GM18520 (cell line): ENCODE measurements at regions not wholly inside any gene's neighbourhood (a gene's known extent, or its start where the extent isn't known, plus 50 kb on each side); places are given as distances from the start of the nearest gene placed in this dataset.
"Not testable (repeated sequence)": the region's sequence is repeated elsewhere in the genome, so short reads cannot be mapped to it uniquely, and the experiment has no call there.

Experiments
- ATAC-seq: cut with Tn5 transposase; IDR thresholded peaks from one replicate; pipeline ENCODE4 v1.9.1; 2021; ENCODE audit not compliant: unreplicated experiment

DNA sequence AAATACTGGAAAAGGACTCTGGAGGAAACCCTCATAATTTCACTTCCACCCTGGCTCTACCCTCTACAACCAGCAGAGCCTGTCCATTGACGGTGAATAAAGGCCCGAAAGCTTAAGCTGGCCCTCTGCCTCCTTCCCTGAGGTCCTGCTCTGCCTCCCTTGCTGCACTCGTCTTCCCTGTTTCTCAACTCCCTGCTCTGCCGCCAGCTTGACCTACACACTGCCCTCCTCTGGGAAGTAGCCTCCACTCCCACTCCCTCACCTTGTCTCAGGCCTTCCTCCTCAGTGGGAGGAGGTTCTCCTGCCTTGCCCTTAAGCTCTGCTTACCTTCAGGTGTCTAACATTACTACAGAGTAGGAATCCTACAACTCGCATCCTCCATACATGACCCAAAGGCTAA, 608.6 kb upstream of the NR3C2 start:
- no peak for ATAC-seq

DNA sequence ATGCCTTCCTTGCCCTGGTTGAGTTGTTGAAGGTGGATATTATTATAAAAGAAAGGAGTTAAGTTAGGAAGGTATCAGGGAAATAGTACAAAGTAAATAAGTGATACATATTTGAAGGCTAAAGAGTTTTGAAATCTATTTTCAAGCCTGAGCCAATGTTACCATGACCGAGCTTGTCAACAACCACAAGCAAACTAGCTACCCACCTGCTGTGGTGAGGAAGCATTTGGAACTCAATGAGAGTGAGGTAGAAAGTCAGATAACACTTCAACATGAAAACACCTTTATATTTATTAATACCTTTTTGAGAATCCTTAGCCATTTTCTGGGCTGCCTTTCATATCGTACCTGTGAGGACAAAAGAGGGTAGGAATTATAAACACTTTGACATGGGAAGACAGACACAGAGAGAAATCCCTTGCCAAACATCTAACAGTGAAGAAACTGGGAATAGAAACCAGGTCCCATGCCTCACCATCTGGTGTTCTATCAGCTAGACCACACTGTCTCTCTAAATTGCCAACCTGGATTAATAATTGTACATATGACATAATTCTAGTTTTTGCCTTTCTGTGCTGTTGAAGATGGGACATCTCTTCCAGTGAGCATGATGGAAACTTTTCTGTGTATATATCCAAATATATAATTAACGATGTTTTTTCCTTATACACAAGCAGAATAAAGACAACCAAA, 606.4 kb upstream of the NR3C2 start:
- ATAC-seq, result no peak

DNA sequence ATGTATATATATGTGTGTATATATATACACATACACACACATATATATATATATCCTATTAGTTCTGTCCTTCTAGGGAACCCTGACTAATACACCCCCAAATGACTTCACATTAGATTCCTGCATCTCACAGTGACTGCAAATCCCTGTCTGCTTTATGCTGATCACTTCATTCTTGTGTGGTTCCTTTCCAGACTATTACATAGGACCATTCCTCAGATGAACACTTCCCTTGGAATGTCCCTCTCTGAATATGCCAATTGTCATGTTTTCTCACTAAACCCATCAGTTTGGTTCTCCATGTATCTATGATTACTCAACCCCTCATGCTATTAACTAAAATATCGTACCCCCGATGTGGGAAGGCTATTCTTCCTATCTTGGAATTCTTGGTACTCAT, 605.2 kb upstream of the NR3C2 start:
- ATAC-seq, result no peak

DNA sequence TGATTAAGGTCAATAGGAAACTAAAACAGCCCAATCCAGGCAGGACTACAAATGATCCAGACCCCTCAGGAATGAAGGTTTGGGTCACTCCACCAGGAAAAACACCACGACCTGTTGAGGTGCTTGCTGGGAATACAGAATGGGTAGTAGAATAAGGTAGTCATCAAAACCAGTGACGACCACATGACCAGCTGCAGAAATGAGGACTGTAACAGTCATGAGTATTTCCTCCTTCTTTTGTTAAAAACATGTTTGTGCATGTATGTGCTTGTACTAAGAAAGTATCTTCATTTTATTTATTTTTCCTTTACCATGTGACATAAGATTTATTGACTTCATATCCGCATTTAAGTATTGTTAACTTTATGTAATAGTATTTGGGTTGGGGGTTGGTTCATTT, 603.5 kb upstream of the NR3C2 start:
- ATAC-seq, result no peak

DNA sequence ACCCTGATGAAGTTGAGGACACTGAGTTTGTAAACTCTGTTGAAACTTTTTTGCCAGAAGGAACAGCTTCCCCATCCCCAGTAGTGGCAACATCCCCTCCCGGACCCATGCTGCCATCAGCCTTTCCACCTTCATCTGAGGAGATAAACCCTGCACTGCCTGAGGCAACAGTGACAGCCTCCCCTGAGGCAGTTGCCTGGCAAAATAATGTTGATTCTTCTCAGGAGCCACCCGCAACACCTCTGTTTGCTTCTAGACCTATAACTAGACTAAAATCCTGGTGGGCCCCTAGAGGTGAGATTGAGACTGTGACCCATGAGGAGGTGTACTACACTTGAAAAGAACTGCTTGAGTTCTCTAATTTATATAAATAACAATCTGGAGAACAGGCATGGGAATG, 597.6 kb upstream of the NR3C2 start:
- ATAC-seq, result not testable (repeated sequence)

DNA sequence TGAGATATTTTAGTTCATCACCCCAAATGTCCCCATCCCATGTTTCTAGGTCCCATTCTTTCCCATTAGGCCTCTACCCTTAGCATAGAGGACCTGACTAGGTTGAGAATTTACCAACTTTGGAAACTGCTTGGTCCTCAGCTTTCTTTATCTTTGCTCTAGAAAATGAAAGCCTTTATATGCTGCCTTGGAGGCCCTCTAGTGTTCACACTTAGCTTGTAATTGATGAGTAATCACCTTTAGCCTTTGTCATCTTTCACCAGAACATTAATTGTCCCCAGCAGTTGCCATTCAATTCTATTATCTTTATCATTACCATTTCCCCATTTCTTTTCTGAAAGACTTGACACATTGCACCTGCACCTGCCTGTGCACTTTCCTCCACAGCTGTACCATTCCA, 589.2 kb upstream of the NR3C2 start:
- peak; percentile 58 for ATAC-seq

DNA sequence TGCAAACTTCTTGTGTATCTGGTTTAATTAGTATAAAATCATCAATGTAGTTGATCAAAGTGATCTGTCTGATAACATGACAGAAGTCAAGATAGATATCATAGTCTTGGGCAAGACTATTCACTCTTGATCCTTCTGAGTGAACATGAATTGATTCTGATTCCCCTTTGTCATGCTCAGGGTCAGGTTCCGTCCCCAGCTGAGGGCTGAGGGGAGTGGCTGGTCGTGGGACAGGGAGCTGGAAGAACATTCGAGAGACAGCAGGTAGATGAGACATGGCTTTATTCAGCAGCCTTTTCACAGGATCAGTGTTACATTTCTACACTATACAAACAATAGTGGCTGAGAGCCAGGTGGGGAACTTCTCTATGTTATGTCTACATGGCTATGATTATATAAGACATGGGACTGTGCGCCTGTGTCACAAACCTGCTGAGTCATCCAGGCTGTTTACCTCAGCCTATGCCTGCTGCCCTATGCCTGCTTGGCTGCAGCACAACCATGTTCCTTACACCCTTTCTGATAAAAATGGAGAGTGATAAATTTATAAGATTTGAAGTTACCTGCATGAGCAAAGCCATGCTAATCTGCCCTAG, 586.9 kb upstream of the NR3C2 start:
- no peak for ATAC-seq

DNA sequence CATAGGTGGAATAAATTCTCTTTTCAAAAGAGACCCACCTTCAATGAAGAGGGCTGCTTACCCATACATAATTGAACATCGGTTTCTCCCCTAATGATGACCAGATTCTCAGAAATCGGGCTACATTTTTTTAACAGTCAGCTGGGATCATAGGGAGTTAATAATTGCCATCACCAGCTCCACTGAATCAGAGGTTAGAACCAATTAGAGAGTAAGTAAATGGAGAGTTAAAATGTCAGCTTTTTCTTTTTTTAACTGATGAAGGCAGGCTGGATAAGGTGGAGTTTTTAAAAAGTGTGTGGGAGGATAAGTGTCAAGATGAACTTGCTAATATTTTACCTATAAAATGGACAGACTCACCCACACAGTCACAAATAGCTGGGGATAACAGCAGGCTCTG, 584.5 kb upstream of the NR3C2 start:
- ATAC-seq, result no peak

DNA sequence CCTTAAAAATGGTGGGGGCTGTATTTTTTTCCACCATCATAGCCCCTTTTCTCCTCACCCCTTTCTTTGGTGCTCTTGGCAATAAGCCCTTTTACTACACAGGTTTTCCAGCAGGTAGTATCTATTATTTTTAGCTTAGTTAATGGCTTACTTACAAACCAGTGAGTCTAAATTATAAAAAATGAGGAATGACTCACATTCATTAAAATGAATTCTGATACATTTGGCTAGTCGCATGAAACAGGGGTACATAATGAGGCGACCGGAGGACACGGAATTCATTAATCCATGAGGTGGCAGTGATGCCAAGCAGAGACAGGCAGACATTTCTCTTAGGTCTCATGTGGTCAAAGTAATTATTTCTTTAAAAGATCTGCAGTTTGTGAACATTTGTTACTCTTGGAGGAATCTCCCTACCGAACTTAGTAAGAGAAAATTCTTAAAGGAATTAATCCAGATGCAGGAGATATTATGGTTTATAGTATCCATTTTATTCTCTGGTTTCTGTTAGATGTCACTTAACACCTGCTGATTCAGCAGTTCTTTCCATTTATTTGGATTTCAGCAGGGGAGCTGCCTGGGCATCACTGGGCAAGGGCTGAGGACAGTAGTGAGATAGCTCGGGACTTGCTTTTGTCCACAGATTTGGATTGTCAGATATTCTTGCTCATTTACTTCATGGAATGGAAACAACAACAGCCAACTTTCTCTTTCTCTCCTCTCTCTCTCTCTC, 575.0 kb upstream of the NR3C2 start:
- no peak for ATAC-seq

DNA sequence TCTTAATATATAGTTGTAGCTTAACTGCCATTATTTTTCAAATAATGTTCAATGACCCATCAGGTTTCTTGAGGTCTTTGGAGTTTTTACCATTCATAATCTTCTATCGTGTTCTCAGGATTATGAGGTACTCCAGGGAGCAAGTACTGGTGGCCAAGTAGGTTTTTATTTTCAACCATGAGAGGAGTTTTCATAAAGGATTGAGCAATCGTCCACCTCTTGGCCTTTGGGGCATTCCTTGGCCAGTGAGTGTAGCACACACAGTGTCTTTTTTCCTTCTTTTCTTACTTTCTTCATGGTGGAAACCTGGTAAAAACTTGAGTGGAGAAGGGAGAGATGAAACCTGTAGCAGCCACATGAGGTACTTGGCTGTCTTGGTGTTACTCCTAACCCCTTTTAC, 567.0 kb upstream of the NR3C2 start:
- ATAC-seq, result no peak

DNA sequence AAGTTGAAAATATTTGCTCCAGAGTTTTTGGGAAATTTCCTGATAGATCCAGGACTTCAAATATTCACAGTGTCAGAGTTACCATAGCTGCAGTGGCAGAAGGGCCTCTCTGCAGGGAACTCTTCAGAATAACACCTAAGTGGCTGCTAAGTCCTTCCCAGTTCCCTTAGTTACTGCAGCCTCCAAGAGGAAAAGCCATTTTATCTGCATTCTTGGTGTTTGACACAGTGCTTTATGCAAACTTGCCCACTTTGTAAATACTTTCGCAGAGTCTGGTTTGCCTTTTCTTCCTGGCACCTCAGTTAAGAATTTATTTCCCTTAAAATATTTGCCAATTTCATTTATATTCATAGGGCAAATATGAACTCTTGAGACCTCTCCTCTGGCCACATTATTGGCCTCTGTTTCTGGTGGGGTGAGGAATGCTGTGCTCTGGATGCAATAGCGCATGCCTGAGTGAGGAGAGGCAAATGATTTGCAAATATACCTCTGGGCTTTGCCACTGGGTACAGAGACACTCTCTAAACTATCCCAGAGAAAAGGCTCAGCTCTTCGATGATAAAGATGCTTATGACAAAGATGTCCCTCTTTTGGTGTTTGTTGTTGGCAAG, 566.3 kb upstream of the NR3C2 start:
- no peak for ATAC-seq

DNA sequence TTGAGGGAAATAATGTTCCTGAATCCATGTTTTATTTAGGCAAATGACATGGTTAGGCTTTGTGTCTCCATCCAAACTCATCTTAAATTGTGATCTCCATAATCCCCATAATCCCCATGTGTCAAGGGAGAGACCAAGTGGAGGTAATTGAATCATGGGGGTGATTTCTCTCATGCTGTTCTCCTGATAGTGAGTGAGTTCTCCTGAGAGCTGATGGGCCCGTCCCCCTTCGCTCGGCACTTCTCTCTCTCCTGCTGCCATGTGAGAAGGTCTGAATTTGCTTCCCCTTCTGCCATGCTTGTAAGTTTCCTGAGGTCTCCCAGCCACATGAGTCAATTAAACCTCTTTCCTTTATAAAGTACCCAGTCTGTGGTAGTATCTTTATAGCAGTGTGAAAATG, 563.0 kb upstream of the NR3C2 start:
- ATAC-seq, result no peak

DNA sequence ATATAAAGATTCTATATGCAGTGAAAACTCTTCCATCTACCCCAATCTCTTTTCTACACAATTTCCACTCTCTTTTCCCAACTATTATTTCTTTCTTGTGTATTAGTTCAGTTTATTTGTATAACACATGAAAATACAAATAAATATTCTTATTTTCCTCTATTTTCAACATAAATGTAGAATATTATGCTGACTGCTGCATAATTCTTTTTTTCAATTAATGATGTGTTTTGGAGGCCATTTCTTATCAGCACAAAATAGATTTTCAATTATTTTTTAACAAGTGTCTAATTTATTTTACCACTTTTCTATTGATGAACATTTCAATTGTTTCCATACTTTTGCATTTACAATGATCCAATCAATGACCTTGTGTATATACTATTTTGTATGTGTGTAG, 557.7 kb upstream of the NR3C2 start:
- ATAC-seq, result no peak

DNA sequence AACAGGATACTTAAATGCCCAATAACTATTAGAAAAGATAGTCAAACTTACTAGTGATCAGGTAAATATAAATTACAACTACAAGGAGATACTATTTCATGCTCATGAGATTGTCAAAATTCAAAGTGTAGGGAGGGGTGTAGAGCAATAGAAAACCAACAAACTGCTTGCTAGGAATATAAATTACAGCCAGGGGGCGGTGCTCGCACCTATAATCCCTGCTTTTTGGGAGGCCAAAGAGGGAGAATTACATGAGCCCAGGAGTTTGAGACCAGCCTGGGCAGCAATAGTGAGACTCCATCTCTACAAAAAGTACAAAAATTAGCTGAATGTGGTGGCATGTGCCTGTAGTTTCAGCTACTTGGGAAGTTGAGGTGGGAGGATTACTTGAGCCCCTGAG, 556.5 kb upstream of the NR3C2 start:
- no peak for ATAC-seq

DNA sequence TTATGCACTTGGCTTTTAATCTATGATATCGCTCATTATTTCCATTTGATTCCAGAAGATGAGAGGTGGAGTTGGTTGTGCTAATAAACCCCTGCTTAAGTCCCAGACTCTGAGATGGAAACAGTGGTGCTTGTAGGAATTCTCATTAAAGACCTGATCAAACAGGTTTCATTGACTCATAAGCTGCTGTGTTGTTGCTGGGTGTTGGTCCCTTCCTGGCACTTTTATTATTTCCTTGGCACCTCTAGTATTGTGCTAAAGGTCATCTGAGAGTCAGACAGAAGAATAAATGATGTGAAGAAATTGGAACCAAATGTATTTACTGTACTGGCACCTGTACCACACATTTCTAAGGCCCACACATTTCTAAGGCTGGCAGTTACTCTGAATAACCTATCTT, 544.7 kb upstream of the NR3C2 start:
- ATAC-seq, result no peak

DNA sequence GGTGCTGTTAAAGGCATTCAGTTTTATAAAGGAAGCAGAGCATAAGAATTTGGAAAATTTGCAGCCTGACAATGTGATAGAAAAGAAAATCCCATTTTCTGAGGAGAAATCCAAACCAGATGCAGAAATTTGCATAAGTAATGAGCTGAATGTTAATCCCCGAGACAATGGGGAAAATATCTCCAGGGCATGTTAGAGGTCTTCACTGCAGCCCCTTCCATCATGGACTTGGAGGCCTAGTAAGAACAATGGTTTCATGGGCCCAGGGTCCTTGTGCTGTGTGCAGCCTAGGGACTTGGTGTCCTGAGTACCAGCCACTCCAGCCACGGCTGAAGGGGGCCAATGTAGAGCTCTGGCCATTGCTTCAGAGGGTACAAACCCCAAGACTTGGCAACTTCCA, 542.7 kb upstream of the NR3C2 start:
- no peak for ATAC-seq

DNA sequence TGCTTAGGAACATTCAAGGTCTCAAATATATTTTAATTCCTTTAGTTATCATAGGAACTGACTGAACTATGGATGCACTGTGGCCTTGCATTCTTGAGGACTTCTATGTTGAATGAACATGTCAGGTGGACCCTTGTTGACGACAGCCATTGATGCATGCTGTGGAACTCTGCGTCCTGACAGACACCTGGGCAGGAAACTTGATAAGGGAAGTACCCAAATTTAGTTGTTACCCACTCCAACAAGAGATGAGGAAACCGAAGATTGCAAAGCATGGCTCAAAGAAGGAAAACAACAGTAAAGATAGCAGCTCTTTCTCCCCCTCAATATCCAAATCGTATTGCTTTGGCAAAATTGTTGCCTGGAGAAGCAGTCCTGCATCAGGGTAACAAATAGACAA, 540.0 kb upstream of the NR3C2 start:
- ATAC-seq, result no peak

DNA sequence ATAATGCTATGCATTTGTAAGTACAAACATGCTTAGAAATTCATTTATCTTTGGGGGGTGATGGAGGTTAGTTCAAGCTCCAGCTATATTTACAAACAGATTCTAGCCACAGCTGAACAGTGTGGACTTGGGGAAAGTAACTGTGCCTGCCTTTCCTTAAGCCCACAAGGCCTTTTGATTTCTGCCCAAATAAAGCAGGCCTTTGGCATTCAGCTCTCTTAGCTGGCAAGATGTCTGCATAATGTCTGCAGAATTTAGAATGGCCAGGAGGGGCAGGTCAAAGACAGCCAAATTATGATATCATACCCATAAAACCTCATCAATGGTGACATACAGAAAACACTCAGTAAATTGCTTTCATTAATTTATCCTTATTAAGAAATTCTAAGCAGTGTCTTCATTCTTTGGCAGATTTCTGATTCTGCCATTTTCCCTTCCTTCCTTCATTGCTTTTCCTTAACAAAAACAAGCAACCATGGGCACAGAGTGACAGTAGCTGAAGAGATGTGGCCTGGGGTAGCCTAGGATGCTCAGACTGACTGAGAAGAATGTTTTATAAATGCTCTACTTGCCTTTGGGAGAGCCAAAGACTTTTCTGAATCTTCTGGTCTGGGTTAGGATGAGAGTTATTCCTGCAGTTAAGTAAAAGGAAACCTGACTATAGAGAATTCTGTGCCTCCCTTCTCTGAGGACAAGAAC, 538.7 kb upstream of the NR3C2 start:
- ATAC-seq, result no peak

DNA sequence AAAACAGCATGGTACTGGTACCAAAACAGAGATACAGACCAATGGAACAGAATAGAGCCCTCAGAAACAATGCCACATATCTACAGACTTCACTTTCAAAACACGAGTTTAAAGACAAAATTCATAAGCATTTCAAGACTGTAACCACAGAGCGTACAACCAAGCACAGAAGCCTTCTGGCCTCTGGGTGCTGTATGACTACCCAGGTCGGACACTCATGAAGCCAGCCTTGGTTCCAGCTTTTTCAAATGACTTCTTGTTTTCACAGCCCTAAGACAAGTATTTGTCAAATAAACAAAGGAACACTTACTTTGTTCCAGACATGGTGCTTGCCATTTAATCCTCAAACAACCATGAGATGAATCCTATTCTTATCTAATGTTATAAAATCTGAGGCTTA, 536.1 kb upstream of the NR3C2 start:
- ATAC-seq, result no peak

DNA sequence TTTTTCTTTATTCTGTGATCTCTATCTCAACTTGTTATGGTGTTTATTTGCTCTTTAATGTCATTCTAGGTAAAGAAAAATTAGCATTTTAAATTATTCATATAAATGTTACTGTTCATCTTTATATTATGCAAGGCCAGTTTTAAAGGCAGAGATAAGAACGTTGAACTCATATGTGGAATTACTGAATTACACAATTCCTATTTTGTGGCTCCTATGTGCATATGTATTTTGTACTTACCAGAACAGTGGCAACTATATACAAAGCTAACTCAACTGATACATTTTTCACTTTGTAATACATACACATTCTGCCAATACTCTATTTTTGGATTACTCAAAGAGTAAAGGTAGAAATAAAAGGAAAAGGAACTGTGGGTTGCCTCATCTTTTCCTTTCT, 533.2 kb upstream of the NR3C2 start:
- no peak for ATAC-seq

DNA sequence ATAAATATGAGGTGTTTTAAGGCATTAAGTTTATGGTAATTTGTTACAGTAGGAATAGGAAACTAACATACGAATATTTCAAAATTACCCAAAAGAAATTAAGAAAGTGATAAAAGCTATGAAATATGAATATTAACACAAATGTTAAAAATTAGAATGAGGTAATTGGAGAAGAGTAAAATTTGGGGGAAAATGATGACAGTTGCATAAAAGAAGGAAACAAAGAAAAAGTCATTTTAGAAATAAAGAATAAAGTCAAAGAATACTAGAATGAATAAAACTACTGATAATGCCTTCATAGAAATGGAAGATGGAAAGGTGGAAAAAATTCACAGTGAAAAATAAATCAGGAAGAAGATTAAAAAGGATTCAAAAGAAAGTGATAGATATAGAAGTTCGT, 522.9 kb upstream of the NR3C2 start:
- no peak for ATAC-seq

DNA sequence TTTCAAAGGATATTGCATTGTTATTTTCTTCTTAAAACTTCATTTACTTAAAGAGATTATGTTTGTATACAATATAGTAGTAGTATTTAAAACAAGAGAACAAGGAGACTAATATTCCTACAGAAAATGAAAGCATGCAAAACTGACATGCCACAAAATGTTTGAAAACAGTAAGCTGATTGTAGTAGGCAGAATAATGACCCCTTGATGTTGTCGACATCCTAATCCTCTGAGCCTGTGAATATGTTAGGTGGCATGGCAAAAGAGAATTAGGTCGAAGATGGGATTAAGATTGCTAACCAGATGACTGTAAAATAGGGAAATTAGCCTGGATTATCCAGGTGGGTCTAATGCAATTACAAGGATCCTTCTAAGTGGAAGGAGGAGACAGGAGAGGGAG, 522.2 kb upstream of the NR3C2 start:
- ATAC-seq, result no peak
